GM21526 (cell line): ENCODE measurements at regions not wholly inside any gene's neighbourhood (a gene's known extent, or its start where the extent isn't known, plus 50 kb on each side); places are given as distances from the start of the nearest gene placed in this dataset.

Source experiments
- ATAC-seq: cut with Tn5 transposase; IDR thresholded peaks from one replicate; pipeline ENCODE4 v1.9.1; 2021; ENCODE audit warnings: moderate library complexity; ENCODE audit not compliant: unreplicated experiment, low FRiP score

DNA sequence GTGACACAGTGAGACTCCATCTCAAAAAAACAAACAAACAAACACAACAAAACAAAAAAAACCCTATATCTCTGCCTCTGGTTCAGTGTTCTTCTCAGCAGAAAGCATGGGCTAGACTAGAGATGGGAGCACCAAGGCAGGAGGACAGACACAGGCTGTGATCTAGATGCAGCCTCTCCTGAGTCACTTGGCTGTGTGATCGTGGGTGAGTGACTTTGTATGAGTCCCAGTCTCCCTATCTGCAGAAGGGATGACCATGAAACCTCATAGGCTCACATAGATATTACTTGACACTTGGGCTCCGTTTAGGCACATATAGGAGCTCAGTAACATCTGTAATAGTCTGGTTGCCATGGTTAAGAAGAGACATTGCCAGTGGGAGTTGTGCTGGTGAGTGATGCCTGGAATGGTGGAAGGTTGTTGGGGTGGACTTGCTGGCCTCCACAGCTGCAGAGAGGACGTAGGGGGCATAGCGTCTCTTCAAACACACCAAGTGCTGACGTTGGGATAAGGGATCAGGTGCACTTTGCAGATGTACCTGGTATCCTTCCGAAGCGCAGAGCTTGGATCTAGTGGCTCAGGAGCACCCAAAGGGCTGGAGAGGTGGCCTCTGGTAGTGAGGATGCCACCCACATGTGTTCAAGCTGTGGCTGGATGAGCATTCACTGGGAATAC lies 318.9 kb upstream of the HS6ST1 start:
- no peak for ATAC-seq

DNA sequence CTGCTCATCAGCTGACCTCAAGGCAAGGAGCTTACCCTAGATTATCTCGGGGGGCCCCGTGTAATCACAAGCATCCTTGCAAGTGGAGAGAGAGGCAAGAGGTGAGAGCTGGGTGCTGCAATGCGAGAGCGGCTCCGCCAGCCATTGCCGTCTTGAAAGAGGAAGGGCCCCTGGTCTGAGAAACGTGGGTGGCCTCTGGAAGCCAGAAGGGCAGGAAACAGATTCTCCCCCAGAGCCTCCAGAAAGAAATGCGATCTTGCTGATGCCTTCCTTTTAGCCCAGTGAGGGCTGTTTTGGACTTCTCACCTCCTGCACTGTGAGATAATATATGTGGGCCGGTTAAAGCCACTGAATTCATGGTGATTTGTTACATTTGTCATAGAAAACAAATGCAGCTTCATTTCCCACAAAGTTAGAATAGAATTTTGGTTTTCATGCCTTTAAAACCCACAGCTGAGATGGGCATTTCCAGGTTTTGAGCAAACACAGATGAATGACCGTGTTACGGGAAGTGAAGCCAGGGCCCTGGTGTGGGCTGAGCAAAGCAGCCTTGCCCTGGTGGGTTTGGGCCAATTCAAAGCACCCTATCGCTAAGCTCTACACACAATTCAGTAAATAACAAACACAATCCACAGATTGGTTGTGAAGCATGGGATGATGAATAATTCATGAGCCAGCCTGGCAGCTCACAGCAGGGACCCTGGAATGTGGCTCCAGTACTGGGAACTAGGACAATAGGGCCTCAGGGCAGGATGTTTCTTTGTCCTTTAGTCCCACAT lies 319.9 kb upstream of the HS6ST1 start:
- no peak for ATAC-seq

DNA sequence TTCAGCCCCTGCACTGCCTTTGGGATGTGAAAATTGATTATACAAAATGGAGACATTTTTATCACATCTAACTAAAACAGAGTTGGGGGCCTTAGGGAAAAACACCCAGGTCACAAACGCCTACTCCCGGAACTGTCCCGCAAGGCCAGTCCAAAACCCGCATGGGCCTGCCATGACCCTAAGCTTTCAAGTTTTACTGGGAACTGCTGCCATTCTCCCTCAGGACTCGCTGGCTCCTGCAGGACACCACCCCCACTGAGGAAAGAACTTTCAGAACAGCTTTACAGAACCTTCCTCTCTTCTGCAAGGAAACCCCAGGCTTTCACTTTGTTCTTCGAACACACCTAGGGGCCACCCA lies 320.4 kb upstream of the HS6ST1 start:
- no peak for ATAC-seq

DNA sequence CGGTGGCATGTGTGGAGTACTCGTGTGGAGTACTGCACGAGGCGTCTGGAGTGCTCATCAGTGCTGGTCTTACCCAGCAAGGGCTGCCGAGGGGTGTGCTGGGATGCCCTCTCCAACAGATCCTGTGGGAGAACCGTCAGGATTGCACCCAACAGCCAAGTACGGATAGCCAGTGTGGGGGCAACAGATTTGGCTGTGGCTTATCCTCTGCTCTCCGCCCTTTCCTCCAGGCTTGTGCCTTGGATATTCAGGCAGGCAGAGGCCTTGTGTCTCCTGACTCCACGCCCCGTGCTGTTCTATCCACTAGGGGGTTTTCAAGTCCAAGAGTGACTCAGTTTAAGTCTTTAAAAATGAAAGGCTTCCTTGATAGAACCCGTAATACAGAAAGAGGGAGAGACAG lies 321.0 kb upstream of the HS6ST1 start:
- ATAC-seq, result no peak

DNA sequence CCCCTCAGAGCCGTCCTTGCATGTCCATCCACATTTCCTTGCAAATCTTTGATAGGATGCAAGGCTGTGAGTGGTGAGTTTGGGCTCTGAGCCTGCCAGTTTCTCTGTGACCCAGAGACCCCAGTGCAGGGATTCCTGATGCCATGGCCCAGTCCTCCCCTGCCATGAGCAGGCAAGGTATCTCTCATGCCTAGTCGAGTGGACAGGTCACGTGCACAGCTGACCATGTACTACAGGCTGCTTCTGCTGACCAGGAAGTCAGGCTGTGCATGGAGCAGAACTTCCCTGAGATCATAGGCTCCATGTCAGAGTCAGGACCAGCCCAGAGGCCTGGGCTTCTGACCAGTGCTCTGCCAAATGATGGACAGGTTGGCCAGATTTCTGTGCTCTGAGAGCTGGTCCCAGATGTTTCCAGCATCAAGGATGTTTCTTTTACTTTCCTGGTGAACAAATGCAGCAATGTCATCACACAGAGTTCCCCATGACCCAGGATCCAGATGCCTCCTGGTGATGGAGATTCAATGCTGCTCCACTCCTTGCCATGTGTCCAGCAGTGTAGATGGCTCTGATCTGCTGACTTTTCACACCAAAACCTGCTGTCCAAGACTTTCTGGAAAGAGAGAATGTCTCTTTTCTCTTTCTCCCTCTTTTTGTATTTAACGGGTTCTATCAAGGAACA lies 321.6 kb upstream of the HS6ST1 start:
- ATAC-seq, result no peak

GRCh38 chr2:128640845-128641360 lies 322.2 kb upstream of the HS6ST1 start:
- no peak for ATAC-seq

GRCh38 chr2:128641421-128642080 lies 322.9 kb upstream of the HS6ST1 start:
- ATAC-seq, result no peak

GRCh38 chr2:128642316-128642715 lies 323.6 kb upstream of the HS6ST1 start:
- ATAC-seq, result no peak

DNA sequence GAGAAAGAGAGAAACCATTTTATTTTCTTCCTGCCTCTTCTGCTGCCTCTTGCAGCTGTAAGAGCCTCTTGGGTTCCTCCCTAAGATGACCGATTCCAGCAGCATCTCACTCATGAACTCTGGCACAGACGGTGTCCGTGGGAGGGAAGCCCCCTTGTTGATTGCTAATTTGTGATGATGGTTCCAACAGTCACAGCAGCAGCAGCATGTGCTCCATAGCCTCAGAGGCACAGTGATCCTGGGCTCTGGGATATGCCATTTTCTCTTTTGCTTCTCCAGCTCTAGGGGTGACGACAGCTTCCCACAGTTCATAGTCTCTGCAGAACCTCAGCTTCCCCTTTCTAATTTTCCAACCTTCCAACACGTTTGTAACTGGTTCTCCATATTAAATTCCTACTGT lies 324.2 kb upstream of the HS6ST1 start:
- ATAC-seq, result no peak

DNA sequence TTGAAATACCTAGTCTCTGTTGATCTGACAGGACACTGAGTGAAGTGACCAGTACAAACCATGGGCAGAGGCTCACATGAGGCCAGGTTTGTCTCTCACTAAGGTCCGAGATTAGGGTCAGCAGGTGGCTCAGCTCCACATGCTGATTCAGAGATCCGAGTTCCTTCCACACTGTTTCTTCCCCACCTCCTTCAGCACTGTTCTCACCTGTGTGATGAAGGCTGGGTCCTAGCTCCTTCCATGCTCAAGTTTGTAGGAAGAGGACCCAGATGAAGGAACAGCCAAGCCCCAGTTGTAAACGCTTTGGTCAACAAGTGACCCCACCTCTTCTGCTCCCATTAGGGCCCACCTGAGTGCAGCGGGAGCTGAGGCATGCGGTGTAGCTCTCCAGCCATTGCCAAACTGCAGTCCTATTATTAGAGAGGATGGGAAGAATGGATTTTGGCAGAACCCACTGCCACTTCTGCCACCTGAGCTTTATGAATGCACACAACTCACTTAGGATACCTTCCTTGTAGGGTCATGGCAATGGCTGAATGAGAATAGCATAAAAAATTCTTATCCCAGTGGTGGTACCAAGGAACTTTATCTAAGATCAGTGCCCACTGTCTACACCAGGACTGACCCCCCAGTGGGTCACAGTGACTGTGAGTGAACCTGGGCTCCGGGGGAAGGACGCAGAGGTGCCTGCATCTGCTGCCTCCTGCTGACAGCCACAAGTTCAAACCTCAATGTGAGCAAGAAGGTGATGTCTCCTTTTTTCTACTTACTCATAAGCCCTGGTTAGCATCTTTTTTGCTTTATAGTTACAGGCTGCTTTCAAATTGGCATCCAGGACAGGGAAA lies 324.8 kb upstream of the HS6ST1 start:
- ATAC-seq, result no peak

DNA sequence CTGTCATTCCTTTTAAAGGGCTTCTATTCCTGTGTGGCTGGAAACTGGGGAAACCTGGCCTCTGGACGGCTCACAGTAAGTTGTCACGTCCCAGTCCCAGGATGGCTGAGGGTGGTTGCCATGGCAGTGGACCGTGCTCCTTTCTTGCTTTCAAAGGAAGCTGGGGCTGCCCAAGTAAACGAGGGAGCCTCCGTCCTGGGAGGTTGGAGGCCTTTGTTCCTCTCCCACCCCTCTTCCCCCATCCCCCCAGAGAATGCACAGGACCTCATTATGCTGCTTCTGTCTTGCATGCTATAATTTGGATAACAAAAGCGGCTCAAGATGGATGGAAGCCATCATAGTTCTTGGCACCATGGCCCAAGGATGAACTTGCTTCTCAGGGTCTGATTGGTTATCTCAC lies 325.5 kb upstream of the HS6ST1 start:
- ATAC-seq, result no peak

GRCh38 chr2:128644718-128645256 lies 326.1 kb upstream of the HS6ST1 start:
- no peak for ATAC-seq

DNA sequence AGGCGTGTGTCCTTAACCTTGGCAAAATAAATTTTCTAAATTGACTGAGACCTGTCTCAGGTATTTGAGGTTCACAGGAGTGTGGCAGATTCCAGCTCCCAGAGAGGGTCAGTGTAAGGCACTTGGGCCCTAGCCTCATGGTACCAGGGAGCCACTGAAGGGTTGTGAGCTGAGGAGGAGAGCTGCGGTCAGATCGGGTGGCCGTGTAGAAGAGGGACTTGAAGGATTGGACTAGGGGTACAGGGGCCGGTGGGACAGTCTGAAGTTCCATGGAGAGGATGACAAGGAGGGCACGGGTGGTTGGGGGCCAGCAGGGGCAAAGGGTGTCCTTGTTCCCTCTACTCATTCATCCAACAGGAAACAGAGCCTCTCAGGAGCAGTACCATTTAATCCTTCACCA lies 327.0 kb upstream of the HS6ST1 start:
- ATAC-seq, result no peak

DNA sequence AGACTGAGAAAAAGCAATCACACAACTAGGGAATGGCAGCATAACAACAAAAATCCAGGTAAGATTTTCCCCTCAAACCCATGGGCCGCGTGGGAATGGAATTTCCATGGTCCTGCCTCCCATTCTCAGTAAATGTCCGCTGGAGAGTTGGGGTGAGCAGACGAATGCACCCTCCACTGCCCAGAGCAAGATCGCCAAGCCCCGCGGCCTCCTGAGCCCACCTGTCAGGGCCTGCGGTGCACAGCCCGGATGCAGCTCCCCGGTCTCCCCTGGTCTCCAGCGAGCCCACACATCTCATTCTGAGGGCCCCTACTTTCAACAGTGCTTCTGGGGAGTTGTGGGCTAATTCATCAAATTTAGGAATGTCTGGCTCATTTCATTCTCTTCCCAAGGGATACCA lies 327.4 kb upstream of the HS6ST1 start:
- no peak for ATAC-seq

- ATAC-seq, result no peak
Observed at GRCh38 chr2:128646691-128647090, 328.0 kb upstream of the HS6ST1 start.

DNA sequence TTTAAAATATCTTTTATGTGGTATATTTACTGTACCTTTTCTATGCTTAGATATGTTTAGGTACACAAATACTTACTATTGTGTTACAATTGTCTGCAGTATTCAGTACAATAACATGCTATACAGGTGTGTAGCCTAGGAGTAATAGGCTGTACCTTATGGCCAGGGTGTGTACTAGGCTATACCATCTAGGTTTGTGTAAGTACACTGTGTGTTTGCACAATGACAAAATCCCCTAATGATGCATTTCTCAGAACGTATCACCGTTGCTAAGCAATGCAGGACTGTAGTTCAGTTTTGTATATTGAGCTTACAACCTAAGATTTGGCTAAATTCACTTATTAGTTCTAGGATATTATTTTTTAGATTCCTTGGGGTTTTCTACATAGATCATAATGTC lies 332.3 kb upstream of the HS6ST1 start:
- no peak for ATAC-seq

DNA sequence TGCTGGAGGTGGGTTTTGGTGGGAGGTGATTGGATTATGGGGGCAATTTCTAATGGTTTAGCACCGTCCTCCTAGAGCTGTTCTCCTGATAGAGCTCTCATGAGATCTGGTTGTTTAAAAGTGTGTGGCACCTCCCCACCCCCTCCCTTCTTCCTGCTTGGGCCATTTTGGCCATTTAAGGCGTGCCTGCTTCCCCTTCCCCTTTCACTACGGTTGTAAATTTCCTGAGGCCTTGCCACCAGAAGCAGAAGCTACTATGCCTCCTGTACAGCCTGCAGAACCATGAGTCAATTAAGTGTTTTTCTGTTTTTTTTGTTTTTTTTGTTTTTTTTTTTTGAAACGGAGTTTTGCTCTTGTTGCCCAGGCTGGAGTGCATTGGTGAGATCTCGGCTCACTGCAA lies 335.7 kb upstream of the HS6ST1 start:
- no peak for ATAC-seq

DNA sequence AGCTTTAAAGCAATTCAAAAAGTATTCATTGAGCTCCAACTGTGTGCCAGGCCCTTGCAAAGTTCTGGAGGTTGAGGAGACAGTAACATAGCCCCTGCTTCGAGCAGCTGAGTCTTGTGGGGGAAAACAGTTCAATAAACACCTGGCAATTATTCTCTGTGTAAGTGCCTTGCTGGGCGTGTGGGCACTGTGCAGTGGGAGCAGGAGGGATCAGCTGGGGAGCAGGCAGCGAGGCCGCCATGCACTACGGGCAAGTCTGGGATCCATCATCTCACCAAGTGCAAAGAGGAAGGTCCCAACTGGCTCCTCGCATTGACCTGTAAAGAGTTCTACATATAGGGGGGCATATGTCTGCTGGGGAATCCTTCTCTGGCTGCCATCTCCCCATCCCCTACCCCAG lies 342.2 kb upstream of the HS6ST1 start:
- ATAC-seq, result no peak

DNA sequence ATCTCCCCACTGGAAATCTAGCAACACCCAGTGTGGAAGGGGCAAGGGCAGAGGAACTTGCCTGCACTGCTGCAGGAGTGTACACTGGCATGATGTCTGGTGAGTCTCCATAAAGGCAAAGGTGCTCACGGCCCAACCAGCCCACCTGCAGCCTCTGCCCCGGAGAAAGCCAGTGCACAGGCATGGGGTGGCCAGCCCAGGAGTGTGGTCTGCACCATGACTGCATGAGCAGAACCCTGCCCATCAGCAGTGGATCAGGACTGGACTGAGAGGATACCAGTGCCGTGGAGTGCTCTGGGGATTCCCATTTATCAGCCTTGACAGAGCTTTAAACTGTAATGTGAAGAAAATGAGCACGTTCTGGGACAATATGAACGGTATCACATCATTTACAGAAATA lies 342.6 kb upstream of the HS6ST1 start:
- no peak for ATAC-seq

DNA sequence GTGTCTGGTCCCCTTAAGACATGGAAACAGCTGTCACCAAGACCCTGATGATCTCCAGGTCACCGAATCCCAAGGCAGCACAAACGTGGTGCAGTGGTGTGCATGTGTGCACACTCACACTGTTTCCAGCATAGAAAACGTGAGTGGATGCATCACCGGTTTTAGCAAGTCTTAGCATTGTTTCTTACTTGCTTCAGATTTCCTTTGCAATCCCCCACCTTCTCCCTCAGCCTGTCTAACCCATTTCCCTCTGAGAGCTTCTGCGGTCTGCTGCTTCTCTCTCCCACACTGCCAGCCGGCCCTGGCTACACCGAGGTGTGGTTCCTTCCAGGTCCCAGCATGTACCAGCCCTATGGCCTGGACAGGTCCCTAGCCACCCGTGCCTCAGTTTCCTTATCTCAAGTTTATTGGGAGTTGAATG lies 343.4 kb upstream of the HS6ST1 start:
- ATAC-seq, result no peak
